GM19438 (cell line): ENCODE measurements at regions not wholly inside any gene's neighbourhood (a gene's known extent, or its start where the extent isn't known, plus 50 kb on each side); places are given as distances from the start of the nearest gene placed in this dataset.

Experiments used
- ATAC-seq: cut with Tn5 transposase; IDR thresholded peaks from one replicate; pipeline ENCODE4 v1.9.1; 2021; ENCODE audit warnings: low read depth; ENCODE audit not compliant: unreplicated experiment

DNA sequence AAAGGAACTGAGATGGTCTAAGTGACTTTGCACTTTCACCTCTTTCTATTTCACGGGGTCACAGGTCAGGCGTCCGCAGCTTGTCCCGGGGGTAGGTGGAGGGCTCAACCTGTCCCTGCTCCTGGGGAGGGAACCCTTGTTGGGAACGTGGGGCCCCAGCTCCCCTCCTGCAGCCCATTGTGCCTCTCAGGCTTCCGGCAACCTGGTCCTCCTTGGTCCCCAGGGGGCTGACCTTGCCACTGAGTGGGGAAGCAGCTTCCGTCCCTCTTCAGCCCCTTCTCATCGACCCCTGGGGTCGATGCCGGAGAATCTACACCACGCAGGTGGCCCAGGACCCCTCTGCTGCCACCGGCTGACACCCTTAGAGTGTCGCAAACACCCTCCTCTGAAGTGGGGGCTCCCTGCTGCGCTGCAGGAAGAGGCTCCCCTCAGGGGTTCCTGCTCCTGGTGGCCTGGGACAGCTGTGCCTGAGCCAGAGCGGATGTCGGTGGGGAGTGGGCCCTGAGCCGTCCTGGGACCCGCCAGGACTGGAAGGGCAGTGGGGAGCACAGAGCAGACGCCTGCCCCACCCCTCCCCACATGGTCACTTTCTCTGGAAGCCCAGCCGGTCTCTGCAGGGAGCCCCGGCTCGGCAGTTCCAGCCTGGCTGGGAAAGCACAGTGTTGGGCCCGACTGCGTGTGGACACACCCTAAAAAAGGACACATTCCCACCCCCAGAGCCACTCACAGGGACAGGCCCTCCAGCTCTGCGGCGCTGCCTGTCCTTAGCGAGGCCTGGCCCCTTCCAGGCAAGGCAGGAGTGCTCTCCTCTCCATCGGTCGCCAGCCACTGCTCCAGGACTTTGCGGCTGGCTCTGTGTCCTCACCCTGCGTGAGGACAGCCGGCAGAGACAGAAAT lies 357.5 kb upstream of the SHH start:
- ATAC-seq = no peak

GRCh38 chr7:156168434-156168833 lies 356.2 kb upstream of the SHH start:
- no peak for ATAC-seq

- no peak for ATAC-seq
Observed at GRCh38 chr7:156167987-156168386, 355.7 kb upstream of the SHH start.

- ATAC-seq = no peak
Observed at GRCh38 chr7:156167417-156167807, 355.1 kb upstream of the SHH start.

- ATAC-seq = no peak
Observed at GRCh38 chr7:156166692-156167416, 354.6 kb upstream of the SHH start.

- ATAC-seq = no peak
Observed at GRCh38 chr7:156163747-156164146, 351.5 kb upstream of the SHH start.

DNA sequence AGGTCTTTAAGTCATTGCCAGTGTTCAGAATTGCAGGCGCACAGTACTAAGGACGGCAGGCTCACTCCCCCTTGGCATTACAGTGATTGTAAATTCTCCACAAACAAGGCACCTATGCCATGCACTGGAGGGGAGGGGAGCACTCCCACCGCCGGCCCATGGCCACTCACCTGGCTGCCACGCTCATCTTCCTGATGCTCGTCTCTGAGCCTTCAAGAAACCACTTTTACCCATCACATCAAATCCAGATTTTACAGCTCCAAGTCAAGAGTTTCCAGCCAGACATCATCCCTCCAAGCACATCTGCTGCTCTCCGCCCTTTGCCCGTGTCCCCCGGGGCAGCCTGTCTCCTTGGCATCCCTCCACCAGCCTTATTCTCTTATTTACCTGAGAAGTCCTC lies 350.2 kb upstream of the SHH start:
- ATAC-seq = no peak

- no peak for ATAC-seq
Observed at GRCh38 chr7:156160811-156161210, 348.5 kb upstream of the SHH start.

DNA sequence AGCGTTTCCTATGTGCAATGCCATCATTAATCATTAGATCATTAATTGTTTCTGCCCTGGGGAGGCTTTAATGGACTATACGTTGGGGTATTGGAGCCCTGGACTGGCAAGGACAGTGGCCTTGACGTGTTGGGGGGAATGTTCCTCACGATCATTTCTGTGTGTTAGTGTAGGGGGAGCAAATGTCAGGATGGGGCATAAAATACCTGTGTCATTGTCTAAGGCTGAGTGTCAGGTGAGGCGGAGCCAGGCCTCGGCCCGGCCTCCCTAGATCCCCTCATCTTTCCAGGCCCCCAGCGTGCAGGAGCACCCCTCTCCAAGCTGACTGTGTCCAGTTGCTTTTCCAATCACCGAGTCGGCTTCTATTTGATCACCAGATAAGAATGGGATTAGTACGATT lies 346.4 kb upstream of the SHH start:
- no peak for ATAC-seq

DNA sequence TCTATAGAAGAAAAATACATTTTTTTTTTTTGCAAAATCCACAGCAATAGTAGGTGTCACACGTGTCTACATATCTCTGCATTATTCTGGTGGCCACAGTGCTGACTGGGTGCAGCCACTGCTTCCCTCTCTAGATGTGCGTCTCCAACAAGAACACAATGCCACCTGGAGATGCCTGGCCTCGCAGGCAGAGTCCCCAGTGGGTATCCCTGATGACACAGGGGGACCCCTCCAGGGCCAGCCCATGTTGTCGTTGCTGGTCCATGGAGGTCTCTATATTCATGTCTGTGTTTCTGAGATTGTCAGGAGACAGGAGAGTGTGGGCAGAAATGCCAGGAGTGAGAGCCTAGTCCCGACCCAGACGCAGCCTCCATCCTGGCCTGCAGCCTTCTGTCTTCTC lies 345.9 kb upstream of the SHH start:
- ATAC-seq = no peak

- no peak for ATAC-seq
Observed at GRCh38 chr7:156157409-156158012, 345.2 kb upstream of the SHH start.

- ATAC-seq = no peak
Observed at GRCh38 chr7:156156734-156157408, 344.6 kb upstream of the SHH start.

GRCh38 chr7:156155988-156156733 lies 343.9 kb upstream of the SHH start:
- no peak for ATAC-seq

- no peak for ATAC-seq
Observed at GRCh38 chr7:156153590-156153989, 341.3 kb upstream of the SHH start.

DNA sequence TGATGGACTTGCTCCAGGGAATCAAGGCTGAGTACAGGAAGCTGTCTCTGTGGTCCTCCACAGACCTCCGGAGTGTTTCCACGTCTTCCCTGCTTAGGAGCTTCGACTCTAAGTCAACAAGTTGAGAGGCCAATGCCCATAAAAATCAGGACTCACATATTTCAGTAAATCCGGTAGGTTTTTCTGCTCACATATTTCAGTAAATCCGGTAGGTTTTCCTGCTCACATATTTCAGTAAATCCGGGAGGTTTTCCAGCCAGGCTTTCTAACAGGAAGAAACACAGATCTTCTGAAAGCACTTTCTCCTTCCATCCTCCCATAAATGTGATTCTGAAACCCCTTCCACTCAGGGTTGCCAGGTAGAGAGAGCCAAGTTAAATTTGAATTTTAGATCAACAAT lies 340.1 kb upstream of the SHH start:
- no peak for ATAC-seq

DNA sequence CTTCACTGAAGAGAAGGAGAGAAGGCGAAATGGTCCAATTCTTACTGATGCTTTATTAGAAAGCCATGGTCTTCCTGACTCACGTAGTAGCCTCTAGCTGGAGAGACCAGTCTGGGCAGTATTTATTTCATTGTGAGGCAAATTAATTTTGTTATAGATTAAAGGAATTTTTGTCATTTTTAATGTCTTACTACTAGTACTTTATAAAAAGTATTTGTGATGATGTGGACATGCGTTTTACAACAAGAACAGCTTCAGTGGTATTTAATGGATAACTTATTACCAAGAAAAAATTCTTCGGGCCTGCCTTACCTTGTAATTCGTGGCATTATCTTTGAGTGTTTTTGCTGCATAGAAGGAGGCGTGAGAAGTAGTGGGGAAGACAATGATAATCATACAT lies 339.4 kb upstream of the SHH start:
- ATAC-seq = no peak

DNA sequence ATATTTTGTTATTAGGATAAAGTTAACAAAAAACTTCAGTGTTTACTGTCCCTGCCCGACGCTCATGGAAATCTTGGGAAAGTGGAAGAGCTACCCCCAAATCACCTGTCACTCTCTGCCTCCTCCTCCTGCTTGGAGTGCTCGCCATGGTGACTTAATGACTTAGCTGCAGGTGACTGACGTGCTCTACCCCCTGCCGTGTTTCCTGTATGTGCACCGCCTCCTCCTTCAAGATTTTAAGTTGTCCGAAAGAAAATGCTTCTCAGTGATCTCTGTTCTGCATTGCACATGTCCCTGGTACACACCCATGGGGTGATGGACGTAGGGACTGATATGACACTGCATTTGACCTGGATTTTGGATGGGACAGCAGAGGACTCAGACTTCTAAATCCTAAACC lies 338.8 kb upstream of the SHH start:
- ATAC-seq = no peak

DNA sequence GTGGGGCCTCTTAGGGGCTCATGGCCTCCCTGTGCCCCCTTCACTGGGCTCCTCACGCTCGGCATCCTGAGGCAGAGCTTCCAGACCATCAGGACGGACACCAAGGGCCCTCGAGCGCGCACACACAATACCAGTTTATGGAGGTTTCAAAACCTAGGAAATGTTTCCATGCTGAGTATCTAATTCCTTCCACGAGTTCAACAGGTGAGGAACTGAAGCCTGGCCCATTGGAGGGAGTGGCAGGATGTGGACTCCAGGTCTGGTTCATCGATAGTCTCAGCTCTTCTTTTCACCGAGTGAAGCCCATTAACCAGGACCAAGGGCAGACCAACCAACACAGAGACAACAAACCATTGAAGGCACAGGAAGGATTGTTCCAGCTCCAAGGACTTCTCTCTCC lies 336.7 kb upstream of the SHH start:
- no peak for ATAC-seq

- ATAC-seq = no peak
Observed at GRCh38 chr7:156148547-156148946, 336.3 kb upstream of the SHH start.

GRCh38 chr7:156147756-156148504 lies 335.7 kb upstream of the SHH start:
- no peak for ATAC-seq
